ENCODE measurements at regions not wholly inside any gene's neighbourhood (a gene's known extent, or its start where the extent isn't known, plus 50 kb on each side); places are given as distances from the start of the nearest gene placed in this dataset.

DNA sequence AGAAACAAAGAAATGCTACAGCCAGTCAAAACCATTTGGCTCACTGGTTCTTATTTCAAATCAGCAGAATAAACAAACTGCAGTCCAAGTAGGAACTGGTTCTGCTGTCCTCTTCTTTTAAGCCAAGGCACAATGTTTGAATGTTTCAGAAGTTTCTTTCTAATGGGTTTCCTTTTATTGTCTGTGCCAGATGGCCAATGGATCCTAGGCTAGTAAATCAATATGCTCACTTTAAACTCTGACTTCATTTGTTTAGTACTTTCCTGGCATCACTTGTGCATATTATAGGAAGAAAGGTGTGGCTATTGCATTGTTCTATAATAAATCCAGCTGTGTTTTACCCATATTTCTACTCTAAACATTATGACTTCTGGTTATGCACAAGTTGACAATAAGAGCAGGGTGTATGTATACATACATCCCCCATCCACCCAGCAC is 99.7 kb upstream of the PLCB4 start:
- H3K4me3 ChIP-seq (ENCODE audit: low read depth, low read length): no peak overlapping the region
- peak; percentile 50 for DNase-seq (ENCODE audit: low read depth)
- TF ChIP-seq, protein P1, sequence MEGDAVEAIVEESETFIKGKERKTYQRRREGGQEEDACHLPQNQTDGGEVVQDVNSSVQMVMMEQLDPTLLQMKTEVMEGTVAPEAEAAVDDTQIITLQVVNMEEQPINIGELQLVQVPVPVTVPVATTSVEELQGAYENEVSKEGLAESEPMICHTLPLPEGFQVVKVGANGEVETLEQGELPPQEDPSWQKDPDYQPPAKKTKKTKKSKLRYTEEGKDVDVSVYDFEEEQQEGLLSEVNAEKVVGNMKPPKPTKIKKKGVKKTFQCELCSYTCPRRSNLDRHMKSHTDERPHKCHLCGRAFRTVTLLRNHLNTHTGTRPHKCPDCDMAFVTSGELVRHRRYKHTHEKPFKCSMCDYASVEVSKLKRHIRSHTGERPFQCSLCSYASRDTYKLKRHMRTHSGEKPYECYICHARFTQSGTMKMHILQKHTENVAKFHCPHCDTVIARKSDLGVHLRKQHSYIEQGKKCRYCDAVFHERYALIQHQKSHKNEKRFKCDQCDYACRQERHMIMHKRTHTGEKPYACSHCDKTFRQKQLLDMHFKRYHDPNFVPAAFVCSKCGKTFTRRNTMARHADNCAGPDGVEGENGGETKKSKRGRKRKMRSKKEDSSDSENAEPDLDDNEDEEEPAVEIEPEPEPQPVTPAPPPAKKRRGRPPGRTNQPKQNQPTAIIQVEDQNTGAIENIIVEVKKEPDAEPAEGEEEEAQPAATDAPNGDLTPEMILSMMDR (IDR thresholded peaks at IDR 0.05; ENCODE audit: control insufficient read depth, extremely low read depth, insufficient read depth): no peak

DNA sequence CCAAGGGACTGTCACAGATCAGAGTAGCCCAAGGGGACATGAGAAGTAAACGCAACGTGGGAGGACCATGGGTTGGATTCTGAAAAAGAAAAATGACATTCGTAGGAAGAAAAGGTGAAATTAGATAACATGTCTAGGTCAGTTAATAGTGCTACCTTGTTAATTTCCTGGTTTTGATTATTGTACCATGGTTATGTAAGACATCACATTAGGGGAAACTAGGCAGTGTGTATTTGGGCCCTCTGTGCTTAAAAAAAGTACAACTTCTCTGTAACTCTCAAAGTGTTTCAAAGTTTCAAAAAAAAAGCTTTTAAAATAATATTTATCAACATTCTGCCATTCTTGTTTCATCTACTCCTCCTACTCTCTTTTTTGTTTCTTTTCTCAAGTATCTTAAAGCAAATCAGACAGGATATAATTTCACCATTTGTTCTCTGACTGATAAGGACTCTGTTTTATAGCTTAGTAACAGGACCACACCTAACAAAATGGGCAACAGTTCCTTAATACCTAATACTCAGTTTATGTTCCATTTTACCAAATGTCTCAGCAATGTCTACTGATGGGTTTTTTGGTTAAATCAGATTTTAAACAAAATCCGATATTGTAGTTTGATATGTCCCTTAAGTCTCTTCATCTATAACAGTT is 97.1 kb upstream of the PLCB4 start:
- no peak overlapping the region for H3K4me3 ChIP-seq (ENCODE audit: low read depth, low read length)
- TF ChIP-seq, protein P1 (IDR thresholded peaks at IDR 0.05; ENCODE audit: control insufficient read depth, extremely low read depth, insufficient read depth): no peak
- no peak for DNase-seq (ENCODE audit: low read depth)

DNA sequence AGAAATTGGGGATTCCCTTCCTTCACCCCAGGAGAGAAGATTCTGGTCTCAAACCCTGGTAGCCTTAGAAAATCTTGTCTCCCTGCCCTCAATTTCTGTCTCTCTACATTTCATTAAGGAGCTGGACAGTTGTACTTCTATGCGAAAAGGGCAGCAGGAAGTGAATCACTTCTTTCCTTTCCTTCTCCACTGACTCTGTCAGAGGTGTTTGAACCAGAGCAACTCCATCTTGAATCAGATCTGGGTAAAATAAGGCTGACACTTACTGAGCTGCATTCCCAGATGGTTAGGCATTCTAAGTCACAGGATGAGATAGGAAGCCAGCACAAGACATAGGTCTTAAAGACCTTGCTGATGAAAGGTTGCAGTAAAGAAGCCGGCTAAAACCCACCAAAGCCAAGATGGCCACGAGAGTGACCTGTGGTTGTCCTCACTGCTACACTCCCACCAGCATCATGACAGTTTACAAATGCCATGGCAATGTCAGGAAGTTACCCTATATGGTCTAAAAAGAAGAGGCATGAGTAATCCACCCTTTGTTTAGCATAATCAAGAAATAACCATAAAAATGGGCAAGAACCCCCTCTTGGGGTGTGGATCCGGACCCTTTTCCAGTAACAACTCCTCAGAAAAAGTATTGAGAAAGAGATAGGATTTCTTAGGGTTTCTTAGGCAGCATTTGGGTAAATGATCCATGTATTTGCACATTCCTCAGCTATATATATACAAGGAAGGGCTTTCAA is 95.8 kb upstream of the PLCB4 start:
- no peak overlapping the region for H3K4me3 ChIP-seq (ENCODE audit: low read depth, low read length)

DNA sequence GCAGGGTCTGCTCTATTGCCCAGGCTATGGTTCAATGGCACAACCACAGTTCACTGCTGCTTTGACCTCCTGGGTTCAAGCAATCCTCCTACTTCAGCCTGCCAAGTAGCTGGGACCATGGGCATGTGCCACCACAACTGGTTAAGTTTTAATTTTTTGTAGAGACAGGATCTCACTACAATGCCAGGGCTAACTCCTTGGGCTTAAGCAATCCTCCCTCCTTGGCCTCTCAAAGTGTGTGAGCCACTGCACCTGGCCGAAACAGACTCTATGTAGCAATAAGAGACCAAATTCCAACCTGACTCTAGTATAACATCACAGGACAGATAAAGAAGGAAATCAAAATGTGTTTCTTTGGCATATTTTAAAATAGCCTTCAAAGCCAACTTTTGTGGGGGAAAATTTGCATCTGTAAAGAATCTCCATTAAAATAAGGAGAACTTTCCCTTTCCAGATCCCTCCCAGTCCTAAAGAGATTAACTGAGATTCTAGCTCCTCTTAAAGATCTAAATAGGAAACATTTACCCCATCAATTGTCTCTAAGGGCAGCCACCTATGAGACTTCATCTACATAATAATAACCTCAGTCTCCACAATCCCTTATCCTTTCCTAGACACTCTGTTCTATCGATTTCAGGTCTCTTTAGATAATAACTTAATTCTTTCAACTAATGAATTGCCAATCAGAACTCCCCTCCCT is 94.7 kb upstream of the PLCB4 start:
- no peak overlapping the region for H3K4me3 ChIP-seq (ENCODE audit: low read depth, low read length)
- DNase-seq (ENCODE audit: low read depth): no peak
- TF ChIP-seq, protein P1 (IDR thresholded peaks at IDR 0.05; ENCODE audit: control insufficient read depth, extremely low read depth, insufficient read depth): no peak

More for the DNA sequence above, 95.8 kb upstream of the PLCB4 start:
- DNase-seq (ENCODE audit: low read depth): no peak
- TF ChIP-seq, protein P1 (IDR thresholded peaks at IDR 0.05; ENCODE audit: control insufficient read depth, extremely low read depth, insufficient read depth): no peak

DNA sequence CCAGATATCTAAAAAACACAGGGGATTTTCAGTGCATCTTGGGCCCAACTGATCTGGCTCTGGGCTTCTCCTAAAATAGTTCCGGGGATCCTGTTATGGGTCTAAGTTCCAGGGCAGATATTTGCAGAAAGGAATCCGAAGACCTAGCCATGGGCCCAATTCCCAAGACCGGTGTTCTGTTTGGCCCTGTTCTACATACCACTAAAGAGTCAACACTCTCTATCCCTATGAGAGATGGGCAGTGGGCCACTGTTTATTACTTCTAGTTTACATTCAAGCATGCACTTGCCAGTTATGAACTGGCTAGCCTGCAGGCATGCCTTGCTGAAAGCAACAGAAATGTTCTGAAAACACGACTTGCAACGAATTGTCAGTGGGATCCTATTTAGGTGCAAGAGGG is 87.4 kb upstream of the PLCB4 start:
- TF ChIP-seq, protein P1 (IDR thresholded peaks at IDR 0.05; ENCODE audit: control insufficient read depth, extremely low read depth, insufficient read depth): no peak
- DNase-seq (ENCODE audit: low read depth): peak; percentile 90
- no peak overlapping the region for H3K4me3 ChIP-seq (ENCODE audit: low read depth, low read length)

DNA sequence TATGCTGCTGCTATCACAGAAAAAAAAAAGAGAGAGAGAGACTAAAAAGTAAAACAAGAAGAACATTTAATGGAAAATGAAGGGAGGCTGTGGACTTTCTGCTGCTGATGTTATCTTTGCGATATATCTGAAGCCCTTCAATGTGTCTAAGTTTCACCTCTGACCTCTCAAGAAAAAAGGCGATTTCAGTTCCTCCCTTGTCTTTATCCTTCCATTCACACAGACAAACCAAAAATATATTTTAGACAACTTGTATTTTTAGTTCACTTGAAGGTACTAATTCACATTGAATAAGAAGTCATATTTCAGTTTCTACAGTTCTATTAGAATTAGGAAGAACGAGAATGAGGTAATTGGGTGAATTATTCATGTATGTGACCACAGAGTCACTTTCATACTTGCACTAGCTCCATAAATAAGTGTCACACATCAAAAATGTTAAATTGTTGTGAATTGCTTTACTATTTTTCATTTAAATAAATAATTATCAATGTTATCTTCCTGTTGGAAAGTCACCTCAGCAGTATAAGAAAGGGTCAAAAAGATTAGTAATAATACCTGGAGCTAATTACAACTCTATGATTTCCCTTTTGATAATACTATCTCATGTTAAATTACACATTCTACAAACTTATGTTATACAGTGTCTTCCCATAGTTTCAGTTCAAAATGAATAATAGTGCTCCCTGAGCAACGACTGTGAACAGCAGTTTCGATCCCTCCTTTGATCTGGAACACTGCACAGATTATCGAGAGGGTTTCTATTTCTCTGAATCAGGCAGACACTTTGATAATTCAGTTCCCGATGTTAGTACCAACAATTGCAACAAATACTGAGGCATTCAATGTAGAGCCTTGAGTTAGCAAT is 85.2 kb upstream of the PLCB4 start:
- DNase-seq (ENCODE audit: low read depth): no peak
- no peak overlapping the region for H3K4me3 ChIP-seq (ENCODE audit: low read depth, low read length)
- TF ChIP-seq, protein P1 (IDR thresholded peaks at IDR 0.05; ENCODE audit: control insufficient read depth, extremely low read depth, insufficient read depth): no peak
